PC-9 (cell line): ENCODE measurements at regions not wholly inside any gene's neighbourhood (a gene's known extent, or its start where the extent isn't known, plus 50 kb on each side); places are given as distances from the start of the nearest gene placed in this dataset.

ENCODE experiments used
- BruUV-seq: library from RNA; stranded (reverse); fragments of 400-500 nt; replicated peaks from 2 replicates; lab custom pipeline; 2021; lab: Mats Ljungman, UMichigan
- CTCF ChIA-PET: fragments of 300-600 bp; sonication (Branson Sonifier 250); formaldehyde crosslinking; loops from one replicate; lab custom pipeline; 2022; ENCODE audit warnings: antibody characterized with exemption; lab: Charles Lee
- POLR2A ChIA-PET: fragments of 300-600 bp; sonication (Branson Sonifier 250); formaldehyde crosslinking; loops from one replicate; lab custom pipeline; 2022; ENCODE audit warnings: antibody characterized with exemption; ENCODE audit not compliant: unreplicated experiment; lab: Charles Lee
- DNase-seq, 2 experiments: peaks; one replicate each; pipeline versions ENCODE4 v3.0.0 to v3.0.0-alpha.2; 2015 to 2022; ENCODE audit warnings: mixed read lengths in 1 of 2
- H2AFZ ChIP-seq: fragments of 200-600 bp; sonication (generic); 2 replicates; pipeline ENCODE4 v1.8.1; 2017; ENCODE audit warnings: antibody characterized with exemption
- H3F3A ChIP-seq: fragments of 200-600 bp; sonication (generic); 2 replicates; pipeline ENCODE4 v1.8.1; 2017; ENCODE audit warnings: antibody characterized with exemption, mild to moderate bottlenecking, low read depth; ENCODE audit not compliant: insufficient read depth
- H3K27ac ChIP-seq: fragments of 200-600 bp; sonication (generic); 2 replicates; pipeline ENCODE4 v1.6.1; 2016; ENCODE audit warnings: mixed run types
- H3K27me3 ChIP-seq: fragments of 200-600 bp; sonication (generic); 2 replicates; pipeline ENCODE4 v1.6.1; 2016; ENCODE audit warnings: low read depth, mixed run types; ENCODE audit not compliant: insufficient read depth
- H3K36me3 ChIP-seq: fragments of 200-600 bp; sonication (generic); 2 replicates; pipeline ENCODE4 v1.6.1; 2016; ENCODE audit warnings: low read depth, mixed run types
- H3K4me1 ChIP-seq: fragments of 200-600 bp; sonication (generic); replicated peaks from 2 replicates; pipeline ENCODE4 v1.6.1; 2016; ENCODE audit warnings: mixed run types; ENCODE audit not compliant: insufficient read depth
- H3K4me2 ChIP-seq: fragments of 200-600 bp; sonication (generic); 2 replicates; pipeline ENCODE4 v1.6.1; 2017; ENCODE audit warnings: mixed run types
- H3K4me3 ChIP-seq: fragments of 200-600 bp; sonication (generic); 2 replicates; pipeline ENCODE4 v1.6.1; 2016; ENCODE audit warnings: mixed run types
- H3K79me2 ChIP-seq: fragments of 200-600 bp; sonication (generic); 2 replicates; pipeline ENCODE4 v1.6.1; 2017; ENCODE audit warnings: low read depth, mixed run types
- H3K9me2 ChIP-seq: fragments of 200-600 bp; sonication (generic); 2 replicates; pipeline ENCODE4 v1.8.1; 2017; ENCODE audit warnings: mild to moderate bottlenecking; ENCODE audit not compliant: insufficient read depth
- H3K9me3 ChIP-seq: fragments of 200-600 bp; sonication (generic); 2 replicates; pipeline ENCODE4 v1.8.1; 2016; ENCODE audit warnings: low read depth; ENCODE audit not compliant: insufficient read depth
- H4K20me1 ChIP-seq: fragments of 200-600 bp; sonication (generic); 2 replicates; pipeline ENCODE4 v1.8.1; 2017; ENCODE audit not compliant: insufficient read depth
- CTCF ChIP-seq: fragments of 200-600 bp; sonication (generic); conservative IDR thresholded peaks from 2 replicates; pipeline ENCODE4 v1.6.1; 2017; ENCODE audit warnings: mixed run types, antibody characterized with exemption, mild to moderate bottlenecking, moderate library complexity
- EZH2 ChIP-seq: fragments of 200-600 bp; sonication (generic); IDR thresholded peaks from 2 replicates; pipeline ENCODE4 v1.8.0; 2017; ENCODE audit warnings: antibody characterized with exemption, low read depth
- intact Hi-C: fragments of 100-400 bp; cut with micrococcal nuclease; formaldehyde crosslinking; loops from one replicate; pipeline ENCODE4 v1.10.0; 2022; ENCODE audit not compliant: unreplicated experiment

- H3F3A ChIP-seq: no peaks in the 10 kb centered on the region
- H3K9me3 ChIP-seq: no peaks in the 10 kb centered on the region
- no peaks in the 10 kb centered on the region for H3K36me3 ChIP-seq
- H3K27me3 ChIP-seq: no peaks in the 10 kb centered on the region
- H4K20me1 ChIP-seq: no peaks in the 10 kb centered on the region
- ChIA-PET POLR2A (no interaction called here), CTCF (no interaction called here)
- no peak overlapping the region for H3K27ac ChIP-seq
- intact Hi-C loops: no loop called here
- peak overlapping the region; percentile 45; the same call in 1 of the 2 replicates for H3K4me2 ChIP-seq
- H3K4me1 ChIP-seq: no peaks in the 10 kb centered on the region
- BruUV-seq: no TSS peak
- no peak for DNase-seq
- H3K79me2 ChIP-seq: no peaks in the 10 kb centered on the region
- no peaks in the 10 kb centered on the region for H3K9me2 ChIP-seq
- no peak overlapping the region for H3K4me3 ChIP-seq
- H2AFZ ChIP-seq: peak overlapping the region; percentile 66; the same call in 1 of the 2 replicates
- no peak for TF ChIP-seq CTCF
- TF ChIP-seq EZH2: no peak
Measured at GRCh38 chr4:177229331-177229730, 80.3 kb upstream of the NEIL3 start.

GRCh38 chr4:177232473-177232872 lies 77.2 kb upstream of the NEIL3 start:
- Histone ChIP-seq H3K4me2 (no peak overlapping the region), H2AFZ (no peak overlapping the region), H3K36me3 (no peaks in the 10 kb centered on the region), H3K9me3 (no peaks in the 10 kb centered on the region), H3K9me2 (no peaks in the 10 kb centered on the region), H4K20me1 (no peaks in the 10 kb centered on the region), H3K4me1 (no peaks in the 10 kb centered on the region), H3K4me3 (no peak overlapping the region), H3K27me3 (no peaks in the 10 kb centered on the region), H3K27ac (no peak overlapping the region), H3K79me2 (no peaks in the 10 kb centered on the region), H3F3A (no peaks in the 10 kb centered on the region)
- DNase-seq: no peak
- POLR2A ChIA-PET: no interaction called here
- BruUV-seq: no TSS peak
- TF ChIP-seq EZH2 (no peak), CTCF (no peak)
- CTCF ChIA-PET: no interaction called here
- intact Hi-C loops: no loop called here

GRCh38 chr4:177235026-177235425 lies 74.6 kb upstream of the NEIL3 start:
- Histone ChIP-seq H3K27ac (no peak overlapping the region), H3K9me2 (no peaks in the 10 kb centered on the region), H3K4me1 (no peaks in the 10 kb centered on the region), H3F3A (no peaks in the 10 kb centered on the region), H3K9me3 (no peaks in the 10 kb centered on the region), H3K4me2 (no peak overlapping the region), H3K27me3 (no peaks in the 10 kb centered on the region), H4K20me1 (no peaks in the 10 kb centered on the region), H3K36me3 (no peaks in the 10 kb centered on the region), H2AFZ (no peak overlapping the region), H3K4me3 (no peak overlapping the region), H3K79me2 (no peaks in the 10 kb centered on the region)
- POLR2A ChIA-PET: no interaction called here
- TF ChIP-seq CTCF (no peak), EZH2 (no peak)
- no peak for DNase-seq
- no TSS peak for BruUV-seq
- CTCF ChIA-PET: no interaction called here
- intact Hi-C loops: no loop called here
